GM23338 (cell line): ENCODE measurements at regions not wholly inside any gene's neighbourhood (a gene's known extent, or its start where the extent isn't known, plus 50 kb on each side); places are given as distances from the start of the nearest gene placed in this dataset.

ENCODE experiments used
- ATAC-seq: fragments of 200-7000 bp; cut with Tn5 transposase; 3 replicates; pipeline ENCODE4 v1.9.1; 2020
- DNase-seq: peaks from one replicate; pipeline ENCODE4 v3.0.0-alpha.2; 2015; ENCODE audit warnings: low spot score
- H2AFZ ChIP-seq: fragments of 200-600 bp; sonication (generic); 2 replicates; pipeline ENCODE4 v1.8.0; 2016; ENCODE audit warnings: antibody characterized with exemption, mild to moderate bottlenecking, moderate library complexity
- H3F3A ChIP-seq: fragments of 200-600 bp; sonication (generic); replicated peaks from 2 replicates; pipeline ENCODE4 v1.8.0; 2017; ENCODE audit warnings: antibody characterized with exemption, mixed run types, low read depth
- H3K27ac ChIP-seq: fragments of 200-600 bp; sonication (generic); 2 replicates; pipeline ENCODE4 v1.6.1; 2016; ENCODE audit warnings: low read depth
- H3K27me3 ChIP-seq: fragments of 200-600 bp; sonication (generic); 2 replicates; pipeline ENCODE4 v1.8.0; 2016; ENCODE audit warnings: mild to moderate bottlenecking, mixed run types, moderate library complexity; ENCODE audit not compliant: insufficient read depth
- H3K36me3 ChIP-seq: fragments of 200-600 bp; sonication (generic); 2 replicates; pipeline ENCODE4 v1.8.0; 2016; ENCODE audit warnings: mild to moderate bottlenecking; ENCODE audit not compliant: insufficient read depth
- H3K4me1 ChIP-seq: fragments of 200-600 bp; sonication (generic); 2 replicates; pipeline ENCODE4 v1.8.0; 2016; ENCODE audit warnings: mild to moderate bottlenecking, moderate library complexity; ENCODE audit not compliant: insufficient read depth
- H3K4me2 ChIP-seq: fragments of 200-600 bp; sonication (generic); 2 replicates; pipeline ENCODE4 v1.7.1; 2017; ENCODE audit warnings: mixed run types
- H3K4me3 ChIP-seq: fragments of 200-600 bp; sonication (generic); 2 replicates; pipeline ENCODE4 v1.6.1; 2016; ENCODE audit warnings: mixed run types
- H3K79me2 ChIP-seq: fragments of 200-600 bp; sonication (generic); replicated peaks from 2 replicates; pipeline ENCODE4 v1.8.0; 2017; ENCODE audit warnings: mild to moderate bottlenecking; ENCODE audit not compliant: insufficient read depth
- H3K9me2 ChIP-seq: fragments of 200-600 bp; sonication (generic); 2 replicates; pipeline ENCODE4 v1.8.0; 2017; ENCODE audit not compliant: insufficient read depth
- H4K20me1 ChIP-seq: fragments of 200-600 bp; sonication (generic); replicated peaks from 2 replicates; pipeline ENCODE4 v1.8.0; 2017; ENCODE audit warnings: mild to moderate bottlenecking; ENCODE audit not compliant: insufficient read depth
- H3K27ac Mint-ChIP-seq: 2 replicates; pipeline ENCODE4 v1.8.0; 2020; ENCODE audit warnings: inconsistent platforms, mild to moderate bottlenecking, moderate library complexity, mixed read lengths
- H3K27me3 Mint-ChIP-seq: 3 replicates; pipeline ENCODE4 v1.8.0; 2022; ENCODE audit warnings: low read depth, mild to moderate bottlenecking, moderate library complexity, mixed read lengths, inconsistent platforms; ENCODE audit not compliant: insufficient read depth, poor library complexity
- H3K36me3 Mint-ChIP-seq: 3 replicates; pipeline ENCODE4 v1.8.0; 2021; ENCODE audit warnings: low read depth, mild to moderate bottlenecking, inconsistent platforms, moderate library complexity, mixed read lengths
- H3K4me1 Mint-ChIP-seq: 3 replicates; pipeline ENCODE4 v1.8.0; 2020; ENCODE audit warnings: mild to moderate bottlenecking, inconsistent platforms, mixed read lengths
- H3K4me3 Mint-ChIP-seq: 3 replicates; pipeline ENCODE4 v1.8.0; 2021; ENCODE audit warnings: moderate library complexity, mild to moderate bottlenecking, inconsistent platforms, mixed read lengths
- H3K9me3 Mint-ChIP-seq: 3 replicates; pipeline ENCODE4 v1.8.0; 2020; ENCODE audit warnings: moderate library complexity, mild to moderate bottlenecking, inconsistent platforms, mixed read lengths
- CREB1 ChIP-seq: fragments of 250-450 bp; sonication (Bioruptor Pico); IDR thresholded peaks from 2 replicates; pipeline ENCODE4 v1.5.0; 2020; ENCODE audit warnings: low read depth, mild to moderate bottlenecking, moderate library complexity
- EZH2 ChIP-seq: fragments of 200-600 bp; sonication (generic); IDR thresholded peaks from one replicate; pipeline ENCODE4 v1.8.0; 2017; ENCODE audit warnings: antibody characterized with exemption, mild to moderate bottlenecking, low read depth; ENCODE audit not compliant: unreplicated experiment
- EZH2phosphoT487 ChIP-seq: fragments of 200-600 bp; sonication (generic); IDR thresholded peaks from one replicate; pipeline ENCODE4 v1.8.1; 2018; ENCODE audit warnings: antibody characterized with exemption; ENCODE audit not compliant: unreplicated experiment
- JUNB ChIP-seq: IDR thresholded peaks from one replicate; pipeline ENCODE4 v1.6.1; 2016; ENCODE audit warnings: antibody characterized with exemption; ENCODE audit not compliant: unreplicated experiment
- NANOG ChIP-seq: IDR thresholded peaks from 2 replicates; pipeline ENCODE4 v1.6.1; 2016; ENCODE audit warnings: antibody characterized with exemption, borderline replicate concordance
- POLR2AphosphoS5 ChIP-seq: IDR thresholded peaks from 2 replicates; pipeline ENCODE4 v1.6.1; 2016; ENCODE audit warnings: antibody characterized with exemption, low read depth
- STAT1 ChIP-seq: IDR thresholded peaks from one replicate; pipeline ENCODE4 v1.6.1; 2016; ENCODE audit warnings: antibody characterized with exemption; ENCODE audit not compliant: unreplicated experiment
- ZNF114 ChIP-seq: fragments of 250-450 bp; sonication (Bioruptor Pico); IDR thresholded peaks from 2 replicates; pipeline ENCODE4 v1.5.0; 2020; ENCODE audit warnings: mild to moderate bottlenecking, moderate library complexity
- ZNF331 ChIP-seq: fragments of 250-450 bp; sonication (Bioruptor Pico); IDR thresholded peaks from 2 replicates; pipeline ENCODE4 v1.5.0; 2020; ENCODE audit warnings: low read depth, mild to moderate bottlenecking, moderate library complexity
- TF ChIP-seq, protein P1 (sequence below): IDR thresholded peaks from 2 replicates; pipeline ENCODE4 v1.6.1; 2016; ENCODE audit warnings: antibody characterized with exemption
- TF ChIP-seq, protein P2 (sequence below): fragments of 250-450 bp; sonication (Bioruptor Pico); IDR thresholded peaks from 2 replicates; pipeline ENCODE4 v1.5.0; 2020; ENCODE audit warnings: mild to moderate bottlenecking, moderate library complexity
- TF ChIP-seq, protein P3 (sequence below): IDR thresholded peaks from one replicate; pipeline ENCODE4 v1.6.1; 2018; ENCODE audit warnings: antibody characterized with exemption; ENCODE audit not compliant: unreplicated experiment

DNA sequence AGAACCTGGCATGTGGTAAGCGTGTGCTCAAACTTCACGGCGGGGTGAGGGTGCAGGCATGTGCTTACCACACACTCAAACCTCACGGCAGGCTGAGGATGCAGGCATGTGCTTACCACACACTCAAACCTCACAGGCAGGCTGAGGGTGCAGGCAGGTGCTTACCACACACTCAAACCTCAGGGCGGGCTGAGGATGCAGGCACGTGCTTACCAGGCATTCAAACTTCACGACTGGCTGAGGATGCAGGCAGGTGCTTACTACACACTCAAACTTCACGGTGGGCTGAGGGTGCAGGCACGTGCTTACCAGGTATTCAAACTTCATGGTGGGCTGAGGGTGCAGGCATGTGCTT lies 105.0 kb upstream of the ALKAL2 start:
- Mint-ChIP-seq H3K27ac (no peak overlapping the region), H3K4me1 (peaks cover 11% of the 10 kb centered on the region)

DNA sequence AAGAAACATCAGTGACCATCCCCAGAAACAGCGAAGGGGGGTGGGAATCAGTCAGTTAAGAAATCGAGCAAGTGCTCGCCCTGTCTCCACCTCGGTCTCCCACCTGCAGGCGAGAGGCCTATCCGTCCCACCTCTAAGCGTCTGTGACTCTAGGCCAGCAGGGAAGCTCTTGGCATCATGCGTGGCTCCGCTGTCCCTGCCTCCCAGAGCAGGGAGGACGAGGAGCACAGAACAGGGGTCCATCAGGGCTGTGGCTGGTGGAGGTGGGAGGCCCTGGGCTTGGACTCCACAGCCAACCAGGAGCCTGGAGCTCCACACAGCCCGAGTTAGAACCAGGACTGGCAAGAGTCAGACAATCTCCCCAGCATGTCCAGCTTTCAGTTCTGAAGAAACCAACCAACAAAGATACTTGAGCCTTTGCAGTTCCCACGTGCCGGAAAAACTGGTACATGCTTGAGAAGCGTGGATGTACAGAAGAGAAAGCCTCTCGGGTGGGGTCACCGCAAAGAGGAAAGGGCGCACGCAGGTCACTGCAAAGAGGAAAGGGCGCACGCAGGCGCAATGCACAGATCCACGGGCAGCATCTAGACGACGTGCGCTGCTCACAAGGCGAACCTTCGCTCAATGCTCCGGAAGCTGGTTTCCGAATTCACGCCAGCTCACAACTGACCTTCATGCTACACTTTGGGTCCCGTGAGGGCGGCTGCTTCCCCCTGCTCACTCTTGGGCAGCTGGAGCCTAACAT lies 104.5 kb upstream of the ALKAL2 start:
- peaks cover 8% of the 10 kb centered on the region for H3K4me1 Mint-ChIP-seq
- peaks cover 14% of the 10 kb centered on the region for H3F3A ChIP-seq
- no peak overlapping the region for H3K4me2 ChIP-seq
- no peak overlapping the region for H2AFZ ChIP-seq
- H3K36me3 Mint-ChIP-seq: no peaks in the 10 kb centered on the region
- H3K27ac Mint-ChIP-seq: no peak overlapping the region
- H3K79me2 ChIP-seq: no peaks in the 10 kb centered on the region
- no peak overlapping the region for H3K4me3 Mint-ChIP-seq
- no peaks in the 10 kb centered on the region for H3K9me3 Mint-ChIP-seq
- no peak overlapping the region for H3K4me3 ChIP-seq
- H3K27me3 ChIP-seq: no peaks in the 10 kb centered on the region
- DNase-seq (no peak), ATAC-seq (no peak)
- H4K20me1 ChIP-seq: no peaks in the 10 kb centered on the region
- no peak overlapping the region for H3K27ac ChIP-seq
- peaks cover 3% of the 10 kb centered on the region for H3K27me3 Mint-ChIP-seq
- no peaks in the 10 kb centered on the region for H3K4me1 ChIP-seq
- no peaks in the 10 kb centered on the region for H3K9me2 ChIP-seq
- H3K36me3 ChIP-seq: no peaks in the 10 kb centered on the region
- no peak for TF ChIP-seq EZH2
- TF ChIP-seq EZH2phosphoT487: no peak
- TF ChIP-seq STAT1: no peak
- TF ChIP-seq, protein P1, sequence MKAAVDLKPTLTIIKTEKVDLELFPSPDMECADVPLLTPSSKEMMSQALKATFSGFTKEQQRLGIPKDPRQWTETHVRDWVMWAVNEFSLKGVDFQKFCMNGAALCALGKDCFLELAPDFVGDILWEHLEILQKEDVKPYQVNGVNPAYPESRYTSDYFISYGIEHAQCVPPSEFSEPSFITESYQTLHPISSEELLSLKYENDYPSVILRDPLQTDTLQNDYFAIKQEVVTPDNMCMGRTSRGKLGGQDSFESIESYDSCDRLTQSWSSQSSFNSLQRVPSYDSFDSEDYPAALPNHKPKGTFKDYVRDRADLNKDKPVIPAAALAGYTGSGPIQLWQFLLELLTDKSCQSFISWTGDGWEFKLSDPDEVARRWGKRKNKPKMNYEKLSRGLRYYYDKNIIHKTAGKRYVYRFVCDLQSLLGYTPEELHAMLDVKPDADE: no peak
- TF ChIP-seq, protein P2, sequence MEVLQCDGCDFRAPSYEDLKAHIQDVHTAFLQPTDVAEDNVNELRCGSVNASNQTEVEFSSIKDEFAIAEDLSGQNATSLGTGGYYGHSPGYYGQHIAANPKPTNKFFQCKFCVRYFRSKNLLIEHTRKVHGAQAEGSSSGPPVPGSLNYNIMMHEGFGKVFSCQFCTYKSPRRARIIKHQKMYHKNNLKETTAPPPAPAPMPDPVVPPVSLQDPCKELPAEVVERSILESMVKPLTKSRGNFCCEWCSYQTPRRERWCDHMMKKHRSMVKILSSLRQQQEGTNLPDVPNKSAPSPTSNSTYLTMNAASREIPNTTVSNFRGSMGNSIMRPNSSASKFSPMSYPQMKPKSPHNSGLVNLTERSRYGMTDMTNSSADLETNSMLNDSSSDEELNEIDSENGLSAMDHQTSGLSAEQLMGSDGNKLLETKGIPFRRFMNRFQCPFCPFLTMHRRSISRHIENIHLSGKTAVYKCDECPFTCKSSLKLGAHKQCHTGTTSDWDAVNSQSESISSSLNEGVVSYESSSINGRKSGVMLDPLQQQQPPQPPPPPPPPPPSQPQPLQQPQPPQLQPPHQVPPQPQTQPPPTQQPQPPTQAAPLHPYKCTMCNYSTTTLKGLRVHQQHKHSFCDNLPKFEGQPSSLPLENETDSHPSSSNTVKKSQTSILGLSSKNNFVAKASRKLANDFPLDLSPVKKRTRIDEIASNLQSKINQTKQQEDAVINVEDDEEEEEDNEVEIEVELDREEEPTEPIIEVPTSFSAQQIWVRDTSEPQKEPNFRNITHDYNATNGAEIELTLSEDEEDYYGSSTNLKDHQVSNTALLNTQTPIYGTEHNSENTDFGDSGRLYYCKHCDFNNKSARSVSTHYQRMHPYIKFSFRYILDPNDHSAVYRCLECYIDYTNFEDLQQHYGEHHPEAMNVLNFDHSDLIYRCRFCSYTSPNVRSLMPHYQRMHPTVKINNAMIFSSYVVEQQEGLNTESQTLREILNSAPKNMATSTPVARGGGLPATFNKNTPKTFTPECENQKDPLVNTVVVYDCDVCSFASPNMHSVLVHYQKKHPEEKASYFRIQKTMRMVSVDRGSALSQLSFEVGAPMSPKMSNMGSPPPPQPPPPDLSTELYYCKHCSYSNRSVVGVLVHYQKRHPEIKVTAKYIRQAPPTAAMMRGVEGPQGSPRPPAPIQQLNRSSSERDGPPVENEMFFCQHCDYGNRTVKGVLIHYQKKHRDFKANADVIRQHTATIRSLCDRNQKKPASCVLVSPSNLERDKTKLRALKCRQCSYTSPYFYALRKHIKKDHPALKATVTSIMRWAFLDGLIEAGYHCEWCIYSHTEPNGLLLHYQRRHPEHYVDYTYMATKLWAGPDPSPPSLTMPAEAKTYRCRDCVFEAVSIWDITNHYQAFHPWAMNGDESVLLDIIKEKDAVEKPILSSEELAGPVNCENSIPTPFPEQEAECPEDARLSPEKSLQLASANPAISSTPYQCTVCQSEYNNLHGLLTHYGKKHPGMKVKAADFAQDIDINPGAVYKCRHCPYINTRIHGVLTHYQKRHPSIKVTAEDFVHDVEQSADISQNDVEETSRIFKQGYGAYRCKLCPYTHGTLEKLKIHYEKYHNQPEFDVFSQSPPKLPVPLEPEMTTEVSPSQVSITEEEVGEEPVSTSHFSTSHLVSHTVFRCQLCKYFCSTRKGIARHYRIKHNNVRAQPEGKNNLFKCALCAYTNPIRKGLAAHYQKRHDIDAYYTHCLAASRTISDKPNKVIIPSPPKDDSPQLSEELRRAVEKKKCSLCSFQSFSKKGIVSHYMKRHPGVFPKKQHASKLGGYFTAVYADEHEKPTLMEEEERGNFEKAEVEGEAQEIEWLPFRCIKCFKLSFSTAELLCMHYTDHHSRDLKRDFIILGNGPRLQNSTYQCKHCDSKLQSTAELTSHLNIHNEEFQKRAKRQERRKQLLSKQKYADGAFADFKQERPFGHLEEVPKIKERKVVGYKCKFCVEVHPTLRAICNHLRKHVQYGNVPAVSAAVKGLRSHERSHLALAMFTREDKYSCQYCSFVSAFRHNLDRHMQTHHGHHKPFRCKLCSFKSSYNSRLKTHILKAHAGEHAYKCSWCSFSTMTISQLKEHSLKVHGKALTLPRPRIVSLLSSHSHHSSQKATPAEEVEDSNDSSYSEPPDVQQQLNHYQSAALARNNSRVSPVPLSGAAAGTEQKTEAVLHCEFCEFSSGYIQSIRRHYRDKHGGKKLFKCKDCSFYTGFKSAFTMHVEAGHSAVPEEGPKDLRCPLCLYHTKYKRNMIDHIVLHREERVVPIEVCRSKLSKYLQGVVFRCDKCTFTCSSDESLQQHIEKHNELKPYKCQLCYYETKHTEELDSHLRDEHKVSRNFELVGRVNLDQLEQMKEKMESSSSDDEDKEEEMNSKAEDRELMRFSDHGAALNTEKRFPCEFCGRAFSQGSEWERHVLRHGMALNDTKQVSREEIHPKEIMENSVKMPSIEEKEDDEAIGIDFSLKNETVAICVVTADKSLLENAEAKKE: no peak
- TF ChIP-seq CREB1: no peak
- no peak for TF ChIP-seq ZNF331 (CRISPR knock-in tag)
- no peak for TF ChIP-seq POLR2AphosphoS5
- TF ChIP-seq, protein P3, sequence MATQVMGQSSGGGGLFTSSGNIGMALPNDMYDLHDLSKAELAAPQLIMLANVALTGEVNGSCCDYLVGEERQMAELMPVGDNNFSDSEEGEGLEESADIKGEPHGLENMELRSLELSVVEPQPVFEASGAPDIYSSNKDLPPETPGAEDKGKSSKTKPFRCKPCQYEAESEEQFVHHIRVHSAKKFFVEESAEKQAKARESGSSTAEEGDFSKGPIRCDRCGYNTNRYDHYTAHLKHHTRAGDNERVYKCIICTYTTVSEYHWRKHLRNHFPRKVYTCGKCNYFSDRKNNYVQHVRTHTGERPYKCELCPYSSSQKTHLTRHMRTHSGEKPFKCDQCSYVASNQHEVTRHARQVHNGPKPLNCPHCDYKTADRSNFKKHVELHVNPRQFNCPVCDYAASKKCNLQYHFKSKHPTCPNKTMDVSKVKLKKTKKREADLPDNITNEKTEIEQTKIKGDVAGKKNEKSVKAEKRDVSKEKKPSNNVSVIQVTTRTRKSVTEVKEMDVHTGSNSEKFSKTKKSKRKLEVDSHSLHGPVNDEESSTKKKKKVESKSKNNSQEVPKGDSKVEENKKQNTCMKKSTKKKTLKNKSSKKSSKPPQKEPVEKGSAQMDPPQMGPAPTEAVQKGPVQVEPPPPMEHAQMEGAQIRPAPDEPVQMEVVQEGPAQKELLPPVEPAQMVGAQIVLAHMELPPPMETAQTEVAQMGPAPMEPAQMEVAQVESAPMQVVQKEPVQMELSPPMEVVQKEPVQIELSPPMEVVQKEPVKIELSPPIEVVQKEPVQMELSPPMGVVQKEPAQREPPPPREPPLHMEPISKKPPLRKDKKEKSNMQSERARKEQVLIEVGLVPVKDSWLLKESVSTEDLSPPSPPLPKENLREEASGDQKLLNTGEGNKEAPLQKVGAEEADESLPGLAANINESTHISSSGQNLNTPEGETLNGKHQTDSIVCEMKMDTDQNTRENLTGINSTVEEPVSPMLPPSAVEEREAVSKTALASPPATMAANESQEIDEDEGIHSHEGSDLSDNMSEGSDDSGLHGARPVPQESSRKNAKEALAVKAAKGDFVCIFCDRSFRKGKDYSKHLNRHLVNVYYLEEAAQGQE: no peak
- no peak for TF ChIP-seq ZNF114 (CRISPR knock-in tag)
- no peak for TF ChIP-seq NANOG
- no peak for TF ChIP-seq JUNB

More for the DNA sequence above, 105.0 kb upstream of the ALKAL2 start:
- H4K20me1 ChIP-seq: no peaks in the 10 kb centered on the region
- H3K36me3 ChIP-seq: no peaks in the 10 kb centered on the region
- H3K4me2 ChIP-seq: no peak overlapping the region
- TF ChIP-seq STAT1: no peak
- no peak overlapping the region for H2AFZ ChIP-seq
- DNase-seq: no peak
- no peaks in the 10 kb centered on the region for H3K9me2 ChIP-seq
- H3F3A ChIP-seq: peaks cover 14% of the 10 kb centered on the region
- H3K79me2 ChIP-seq: no peaks in the 10 kb centered on the region
- peaks cover 3% of the 10 kb centered on the region for H3K27me3 Mint-ChIP-seq
- no peaks in the 10 kb centered on the region for H3K9me3 Mint-ChIP-seq
- no peaks in the 10 kb centered on the region for H3K4me1 ChIP-seq
- H3K27me3 ChIP-seq: no peaks in the 10 kb centered on the region
- no peak for ATAC-seq
- H3K36me3 Mint-ChIP-seq: no peaks in the 10 kb centered on the region
- H3K4me3 Mint-ChIP-seq: no peak overlapping the region
- no peak overlapping the region for H3K27ac ChIP-seq
- H3K4me3 ChIP-seq: no peak overlapping the region
